ENCODE measurements at regions not wholly inside any gene's neighbourhood (a gene's known extent, or its start where the extent isn't known, plus 50 kb on each side); places are given as distances from the start of the nearest gene placed in this dataset.
"Not testable (repeated sequence)": the region's sequence is repeated elsewhere in the genome, so short reads cannot be mapped to it uniquely, and the experiment has no call there.

GRCh38 chr4:108453366-108453765, 167.0 kb upstream of the RPL34 start:
- no peak for DNase-seq

GRCh38 chr4:108450236-108450898, 170.0 kb upstream of the RPL34 start:
- no peak for DNase-seq

- no peak for DNase-seq
These were observed 171.2 kb upstream of the RPL34 start for GRCh38 chr4:108449129-108449528.

GRCh38 chr4:108446556-108446955, 173.8 kb upstream of the RPL34 start:
- DNase-seq = no peak

GRCh38 chr4:108445716-108446115, 174.7 kb upstream of the RPL34 start:
- no peak for DNase-seq

GRCh38 chr4:108443585-108443984, 176.8 kb upstream of the RPL34 start:
- no peak for DNase-seq

GRCh38 chr4:108433832-108434231, 186.5 kb upstream of the RPL34 start:
- no peak for DNase-seq

- not testable (repeated sequence) for DNase-seq
These were observed 187.0 kb upstream of the RPL34 start for GRCh38 chr4:108433394-108433793.

- no peak for DNase-seq
These were observed 188.0 kb upstream of the RPL34 start for GRCh38 chr4:108432418-108432817.

- DNase-seq = no peak
These were observed 188.4 kb upstream of the RPL34 start for GRCh38 chr4:108431986-108432385.

- DNase-seq = no peak
These were observed 189.5 kb upstream of the RPL34 start for GRCh38 chr4:108430921-108431320.

GRCh38 chr4:108429662-108430061, 190.7 kb upstream of the RPL34 start:
- no peak for DNase-seq

- no peak for DNase-seq
These were observed 191.5 kb upstream of the RPL34 start for GRCh38 chr4:108428923-108429322.

- DNase-seq = no peak
These were observed 192.4 kb upstream of the RPL34 start for GRCh38 chr4:108427946-108428485.

- no peak for DNase-seq
These were observed 193.9 kb upstream of the RPL34 start for GRCh38 chr4:108426493-108426892.

- no peak for DNase-seq
These were observed 194.4 kb upstream of the RPL34 start for GRCh38 chr4:108425988-108426387.

- no peak for DNase-seq
These were observed 202.5 kb upstream of the RPL34 start for GRCh38 chr4:108417923-108418322.

GRCh38 chr4:108416831-108417230, 203.5 kb upstream of the RPL34 start:
- no peak for DNase-seq

GRCh38 chr4:108415389-108415788, 205.0 kb upstream of the RPL34 start:
- no peak for DNase-seq

GRCh38 chr4:108411836-108412235, 208.5 kb upstream of the RPL34 start:
- DNase-seq = no peak

- DNase-seq = not testable (repeated sequence)
These were observed 210.7 kb upstream of the RPL34 start for GRCh38 chr4:108409691-108410090.

- DNase-seq = no peak
These were observed 214.8 kb upstream of the RPL34 start for GRCh38 chr4:108405586-108405985.

GRCh38 chr4:108400309-108400708, 220.1 kb upstream of the RPL34 start:
- no peak for DNase-seq

GRCh38 chr4:108399610-108400265, 220.6 kb upstream of the RPL34 start:
- DNase-seq = no peak

- no peak for DNase-seq
These were observed 221.5 kb upstream of the RPL34 start for GRCh38 chr4:108398836-108399235.

All from retina (tissue), 1 donor.